ENCODE measurements at regions not wholly inside any gene's neighbourhood (a gene's known extent, or its start where the extent isn't known, plus 50 kb on each side); places are given as distances from the start of the nearest gene placed in this dataset.

GRCh38 chr2:121128741-121129659 is 156.0 kb downstream of the TFCP2L1 start:
- no peak for TF ChIP-seq CTCF (conservative IDR thresholded peaks at IDR 0.05; ENCODE audit: low read depth, low read length)
- Histone ChIP-seq H3K79me2 (ENCODE audit: insufficient read depth, low read depth) (no peaks in the 10 kb centered on the region), H3K36me3 (ENCODE audit: insufficient read depth) (no peaks in the 10 kb centered on the region), H4K20me1 (ENCODE audit: insufficient read depth) (no peaks in the 10 kb centered on the region), H3K4me2 (no peak overlapping the region), H3K4me1 (ENCODE audit: low read depth, poor library complexity, severe bottlenecking) (no peaks in the 10 kb centered on the region), H3K27me3 (ENCODE audit: insufficient read depth, low read depth) (no peaks in the 10 kb centered on the region), H3K27ac (no peak overlapping the region), H3K9ac (no peak overlapping the region), H3K4me3 (IDR thresholded peaks at IDR 0.05; ENCODE audit: insufficient read depth, low read depth, low read length) (no peak overlapping the region), H2AFZ (ENCODE audit: low read depth) (no peak overlapping the region)

GRCh38 chr2:121129692-121130091 is 155.3 kb downstream of the TFCP2L1 start:
- Histone ChIP-seq H3K79me2 (ENCODE audit: insufficient read depth, low read depth) (no peaks in the 10 kb centered on the region), H3K9ac (no peak overlapping the region), H3K4me3 (IDR thresholded peaks at IDR 0.05; ENCODE audit: insufficient read depth, low read depth, low read length) (no peak overlapping the region), H3K4me1 (ENCODE audit: low read depth, poor library complexity, severe bottlenecking) (no peaks in the 10 kb centered on the region), H3K27ac (no peak overlapping the region), H3K36me3 (ENCODE audit: insufficient read depth) (no peaks in the 10 kb centered on the region), H3K4me2 (no peak overlapping the region), H2AFZ (ENCODE audit: low read depth) (no peak overlapping the region), H4K20me1 (ENCODE audit: insufficient read depth) (no peaks in the 10 kb centered on the region), H3K27me3 (ENCODE audit: insufficient read depth, low read depth) (no peaks in the 10 kb centered on the region)
- TF ChIP-seq CTCF (conservative IDR thresholded peaks at IDR 0.05; ENCODE audit: low read depth, low read length): no peak

DNA sequence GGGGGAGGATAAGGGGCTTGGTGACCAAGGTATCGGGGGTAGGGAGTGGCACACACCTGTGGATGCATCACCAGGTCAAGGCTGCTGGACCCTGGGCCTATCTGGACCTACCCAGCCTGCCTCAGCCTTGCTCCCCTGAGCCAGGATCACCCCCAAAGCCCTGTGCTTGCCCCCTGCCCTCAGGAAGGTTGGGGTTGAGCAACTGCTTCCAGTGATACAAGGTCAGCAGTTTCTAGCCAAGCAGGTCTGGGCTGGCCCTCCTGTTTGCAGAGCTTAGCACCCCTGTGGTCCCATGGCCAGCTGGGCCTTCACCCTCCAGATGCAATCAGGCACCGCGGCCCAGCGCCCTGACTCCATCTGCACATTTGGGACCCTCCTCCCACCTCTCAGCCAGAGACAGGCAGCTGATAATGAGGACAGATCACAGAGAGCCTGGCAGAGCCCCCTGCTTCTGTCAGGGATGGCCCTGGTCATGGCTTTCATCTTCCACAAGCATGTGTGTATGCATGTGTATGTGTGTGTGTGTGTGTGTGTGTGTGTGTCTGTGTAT is 154.6 kb downstream of the TFCP2L1 start:
- Histone ChIP-seq H3K36me3 (ENCODE audit: insufficient read depth) (no peaks in the 10 kb centered on the region), H2AFZ (ENCODE audit: low read depth) (no peak overlapping the region), H3K4me3 (IDR thresholded peaks at IDR 0.05; ENCODE audit: insufficient read depth, low read depth, low read length) (no peak overlapping the region), H3K9ac (no peak overlapping the region), H4K20me1 (ENCODE audit: insufficient read depth) (no peaks in the 10 kb centered on the region), H3K79me2 (ENCODE audit: insufficient read depth, low read depth) (no peaks in the 10 kb centered on the region), H3K27ac (no peak overlapping the region), H3K4me2 (no peak overlapping the region), H3K27me3 (ENCODE audit: insufficient read depth, low read depth) (no peaks in the 10 kb centered on the region), H3K4me1 (ENCODE audit: low read depth, poor library complexity, severe bottlenecking) (no peaks in the 10 kb centered on the region)
- TF ChIP-seq CTCF (conservative IDR thresholded peaks at IDR 0.05; ENCODE audit: low read depth, low read length): no peak

DNA sequence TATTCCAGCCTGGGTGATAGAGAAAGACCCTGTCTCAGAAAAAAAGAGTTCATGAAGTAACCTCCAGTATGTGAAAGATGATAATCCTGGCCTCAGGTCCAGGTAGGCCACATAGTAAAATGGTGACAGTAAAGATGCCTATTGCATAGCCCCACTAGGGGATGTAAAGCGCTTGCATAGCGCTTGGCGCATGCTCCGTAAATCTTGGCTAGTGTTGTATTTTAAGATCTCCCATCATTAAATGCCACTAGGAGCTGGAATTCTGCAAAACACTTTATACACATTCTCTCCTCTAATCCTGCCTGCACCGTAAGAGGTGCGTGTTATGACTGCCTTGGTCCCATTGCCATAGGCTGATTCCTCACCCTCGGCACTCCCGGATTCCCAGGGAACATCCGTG is 153.6 kb downstream of the TFCP2L1 start:
- no peaks in the 10 kb centered on the region for H3K79me2 ChIP-seq (ENCODE audit: insufficient read depth, low read depth)
- H3K9ac ChIP-seq: no peak overlapping the region
- no peak overlapping the region for H2AFZ ChIP-seq (ENCODE audit: low read depth)
- no peak overlapping the region for H3K27ac ChIP-seq
- H4K20me1 ChIP-seq (ENCODE audit: insufficient read depth): no peaks in the 10 kb centered on the region
- no peak for TF ChIP-seq CTCF (conservative IDR thresholded peaks at IDR 0.05; ENCODE audit: low read depth, low read length)
- H3K27me3 ChIP-seq (ENCODE audit: insufficient read depth, low read depth): no peaks in the 10 kb centered on the region
- no peak overlapping the region for H3K4me3 ChIP-seq (IDR thresholded peaks at IDR 0.05; ENCODE audit: insufficient read depth, low read depth, low read length)
- H3K36me3 ChIP-seq (ENCODE audit: insufficient read depth): no peaks in the 10 kb centered on the region
- no peaks in the 10 kb centered on the region for H3K4me1 ChIP-seq (ENCODE audit: low read depth, poor library complexity, severe bottlenecking)
- H3K4me2 ChIP-seq: no peak overlapping the region

Data from KMS-11 (cell line).